NCI-H2227 (cell line): ENCODE measurements at regions not wholly inside any gene's neighbourhood (a gene's known extent, or its start where the extent isn't known, plus 50 kb on each side); places are given as distances from the start of the nearest gene placed in this dataset.

ENCODE experiments used
- DNase-seq: peaks from one replicate; lab custom pipeline; 2025; ENCODE audit not compliant: unreplicated experiment; lab: John Stamatoyannopoulos, UW

DNA sequence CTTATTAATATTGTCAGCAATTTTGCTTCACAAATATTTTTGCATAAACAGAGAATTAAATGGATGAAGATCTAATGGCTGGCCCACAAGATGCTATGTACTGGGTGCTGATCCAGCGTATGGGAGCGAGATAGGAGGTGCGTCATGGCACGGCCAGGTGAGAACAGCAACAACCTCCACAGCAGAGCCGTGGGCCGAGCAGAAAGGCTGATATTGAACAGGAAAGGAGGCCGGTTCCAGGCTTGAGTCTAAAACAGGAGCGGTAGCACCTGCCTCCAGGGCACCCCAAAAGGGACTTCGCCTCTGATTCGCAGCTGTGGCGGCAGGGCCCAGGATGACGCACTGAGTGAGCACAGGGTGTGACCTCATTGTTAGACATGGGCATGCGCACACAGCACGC, 1502.1 kb downstream of the TBC1D22A start:
- no peak for DNase-seq

DNA sequence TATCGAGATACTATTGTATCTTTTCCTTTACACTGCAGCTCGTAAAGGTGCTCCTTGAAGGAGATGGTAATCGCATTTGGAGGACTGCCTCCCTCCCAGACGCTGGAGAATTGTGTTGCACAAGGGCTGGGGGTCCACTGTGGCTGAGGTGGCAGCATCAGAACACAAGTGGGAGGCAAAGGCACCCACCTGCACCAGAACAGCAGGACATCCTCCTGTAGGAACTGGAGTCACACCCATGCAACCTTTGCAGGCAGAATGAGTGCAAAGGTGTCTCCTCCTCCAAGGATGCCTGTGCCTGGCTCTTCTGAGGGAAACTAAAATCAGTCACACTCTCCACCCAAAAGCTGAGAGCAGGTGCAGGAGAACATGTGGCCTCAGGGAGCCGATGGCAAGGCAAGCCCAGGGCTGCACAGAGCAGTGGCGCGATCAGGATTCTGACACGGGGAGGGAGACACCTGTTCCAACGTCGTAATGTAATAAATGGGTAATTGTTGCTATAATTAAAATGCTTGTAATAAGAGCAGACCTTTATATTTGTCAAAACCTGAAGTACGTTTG, 1501.4 kb downstream of the TBC1D22A start:
- no peak for DNase-seq

DNA sequence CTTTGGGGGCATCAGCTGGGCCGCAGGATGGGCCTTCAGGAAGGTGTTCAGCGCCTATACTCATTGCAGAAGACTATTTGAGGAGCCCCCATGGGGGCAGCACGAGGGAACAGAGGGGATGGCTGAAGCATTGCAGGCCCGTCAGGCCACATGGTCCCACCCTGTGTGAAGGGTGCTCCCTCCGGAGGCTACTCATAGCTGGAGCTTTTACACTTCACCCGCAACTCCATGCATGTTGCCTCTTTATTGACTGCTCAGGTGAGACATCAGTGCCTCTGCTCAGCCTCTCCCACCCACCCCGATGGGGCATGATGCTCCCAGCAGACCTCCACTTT, 1500.9 kb downstream of the TBC1D22A start:
- no peak for DNase-seq

DNA sequence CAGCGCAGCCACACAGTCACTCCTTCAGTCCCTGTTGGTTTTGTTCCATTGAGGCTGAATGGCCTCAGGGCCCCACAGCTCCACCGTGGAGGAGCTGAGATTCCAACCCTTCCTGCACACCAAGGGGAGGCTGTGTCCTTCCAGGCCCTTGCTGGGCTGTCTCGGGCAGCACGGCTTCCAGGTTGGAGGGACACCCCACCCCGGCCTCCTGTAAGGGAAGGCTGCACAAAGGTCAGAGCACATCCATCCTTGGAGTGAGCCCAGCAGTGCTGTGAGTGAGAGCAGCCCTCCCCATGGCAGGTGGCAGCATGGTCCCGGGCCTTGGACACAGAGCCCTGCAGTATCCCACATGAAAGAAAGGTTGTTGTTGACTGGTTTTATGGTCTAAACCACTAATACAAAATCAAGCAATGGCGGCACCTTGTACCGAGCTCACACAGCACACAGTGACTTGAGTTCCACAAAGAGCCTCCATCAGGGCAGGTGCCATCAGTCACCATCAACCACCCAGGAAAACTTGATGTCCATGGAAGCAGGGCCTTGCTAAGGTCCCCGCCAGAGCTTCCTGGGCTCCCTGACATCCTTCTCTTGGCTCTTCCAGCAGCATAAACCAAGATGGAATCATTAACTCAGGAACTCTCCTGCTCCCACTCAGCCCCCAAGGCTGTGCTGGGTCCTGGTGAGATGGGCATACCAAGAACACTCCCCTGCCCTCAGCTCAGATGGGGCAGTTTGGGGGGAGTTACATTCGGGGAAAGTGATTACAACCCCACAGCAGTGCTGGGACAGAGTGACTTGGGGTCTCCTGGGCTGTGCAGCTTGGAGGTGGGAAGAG, 1500.4 kb downstream of the TBC1D22A start:
- no peak for DNase-seq

DNA sequence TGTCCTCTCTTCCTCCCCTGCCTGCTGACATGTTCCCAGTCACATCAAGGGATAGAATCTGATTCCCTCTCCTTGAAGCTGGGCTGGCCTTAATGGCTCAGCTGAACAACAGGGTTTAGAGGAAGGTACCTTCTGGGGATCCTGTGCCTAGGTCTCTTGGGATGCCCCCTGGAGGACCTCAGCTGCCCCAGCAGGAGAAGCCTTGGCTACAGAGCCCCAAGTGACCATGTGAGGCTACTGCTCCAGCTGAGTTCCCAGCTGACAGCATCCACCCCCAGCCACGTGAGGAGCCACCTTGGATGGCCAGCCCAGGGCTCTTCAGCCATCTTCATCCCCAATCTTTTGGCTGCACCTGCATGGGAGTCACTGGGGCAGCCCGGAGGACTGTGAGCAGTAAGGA, 1499.3 kb downstream of the TBC1D22A start:
- no peak for DNase-seq

DNA sequence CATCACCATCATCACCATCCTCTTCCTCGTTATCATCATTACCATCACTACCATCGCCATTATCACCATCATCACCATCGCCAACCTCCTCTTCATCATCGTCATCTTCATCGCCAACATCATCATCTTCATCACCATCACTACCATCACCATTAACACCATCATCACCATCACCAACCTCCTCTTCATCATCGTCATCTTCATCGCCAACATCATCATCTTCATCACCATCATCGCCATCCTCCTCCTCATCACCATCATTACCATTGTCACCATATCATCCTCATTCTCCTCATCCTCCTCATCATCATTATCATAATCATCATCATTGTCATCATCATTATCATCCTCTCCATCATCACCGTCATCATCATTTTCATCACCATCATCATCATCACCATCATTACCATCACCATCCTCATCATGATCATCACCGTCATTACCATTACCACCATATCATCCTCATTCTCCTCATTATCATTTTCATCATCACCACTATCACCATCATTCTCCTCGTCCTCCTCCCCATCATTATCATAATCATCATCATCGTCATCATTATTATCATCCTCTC, 1498.7 kb downstream of the TBC1D22A start:
- DNase-seq: no peak

DNA sequence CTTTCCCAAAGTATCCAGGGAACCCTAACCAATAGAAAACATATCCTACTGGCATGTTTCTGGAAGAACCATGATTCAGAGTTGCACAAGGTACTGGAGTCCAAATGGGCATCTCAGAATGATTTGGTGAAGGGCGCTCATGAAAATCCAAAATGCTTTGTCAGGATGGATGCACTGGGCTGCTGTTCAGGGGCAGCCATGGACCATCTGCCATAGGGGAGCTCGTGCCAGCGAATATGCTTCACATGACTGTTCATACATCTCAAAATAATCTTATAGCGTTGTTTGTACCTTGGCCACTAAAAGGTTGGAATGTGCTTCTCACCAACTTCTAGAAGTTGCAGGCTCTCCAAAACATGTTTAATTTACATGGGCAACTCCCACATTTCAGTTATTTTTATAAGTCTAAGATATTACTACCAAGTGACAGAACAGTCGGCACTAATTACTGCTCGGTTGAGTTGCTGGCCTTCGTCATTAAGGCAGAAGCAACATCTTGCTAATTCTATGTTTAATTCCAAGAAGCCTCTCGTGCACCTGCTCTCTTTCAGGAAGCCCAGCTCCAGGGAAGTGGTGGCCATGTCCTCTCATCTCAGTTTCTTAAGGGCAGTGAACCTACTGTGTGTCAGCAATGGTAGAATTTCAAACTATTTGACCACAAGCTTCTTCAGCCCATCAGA, 1497.7 kb downstream of the TBC1D22A start:
- no peak for DNase-seq

DNA sequence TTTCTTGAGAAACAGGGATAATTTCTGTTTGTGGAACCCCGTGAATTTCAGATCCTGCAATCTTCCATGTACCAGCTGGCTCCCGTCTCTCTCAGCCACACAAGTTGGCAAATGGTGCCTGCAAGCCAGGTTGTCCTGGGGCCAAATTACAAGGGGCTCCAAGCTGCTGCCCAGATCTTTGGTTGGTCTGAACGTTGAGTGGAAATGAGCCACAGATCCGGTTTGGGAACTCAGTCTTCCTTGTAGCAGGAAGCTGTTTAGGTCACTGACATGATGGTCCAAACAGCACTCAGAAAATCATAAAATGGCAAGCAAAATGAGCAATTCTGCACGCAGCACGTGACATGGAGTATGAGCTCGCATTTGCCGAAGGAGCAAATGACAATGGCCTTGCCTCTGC, 1496.4 kb downstream of the TBC1D22A start:
- DNase-seq: no peak

DNA sequence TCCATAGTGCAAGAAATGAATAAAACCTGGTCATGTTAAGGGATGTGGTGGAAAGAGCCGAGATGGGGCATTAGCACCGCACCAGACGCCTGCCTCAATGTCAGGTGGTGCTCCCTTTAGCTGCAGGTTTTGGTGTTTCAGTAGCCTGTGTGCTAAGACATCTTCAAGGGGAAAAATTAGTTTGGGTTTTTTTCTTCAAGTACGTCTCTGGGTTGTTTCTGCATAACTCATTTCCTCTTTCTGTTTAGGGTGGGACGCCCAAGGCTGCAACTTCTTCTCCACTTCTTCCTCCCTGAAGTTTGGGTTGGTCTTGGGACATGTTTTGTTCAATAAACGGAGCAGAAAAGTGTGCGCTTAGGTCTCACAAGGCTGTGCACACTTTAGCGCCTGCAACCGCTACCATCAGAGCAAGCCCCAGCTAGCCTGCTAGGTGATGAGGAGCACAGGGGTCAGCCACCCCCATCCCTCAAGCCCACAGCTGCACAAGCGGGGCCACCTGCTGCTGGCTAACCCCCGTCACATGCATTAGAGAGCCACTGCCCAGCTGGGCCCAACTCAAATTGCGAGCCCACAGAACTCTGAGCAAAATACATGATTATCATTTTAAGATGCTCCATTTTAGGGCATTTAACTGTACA, 1495.7 kb downstream of the TBC1D22A start:
- DNase-seq: no peak

DNA sequence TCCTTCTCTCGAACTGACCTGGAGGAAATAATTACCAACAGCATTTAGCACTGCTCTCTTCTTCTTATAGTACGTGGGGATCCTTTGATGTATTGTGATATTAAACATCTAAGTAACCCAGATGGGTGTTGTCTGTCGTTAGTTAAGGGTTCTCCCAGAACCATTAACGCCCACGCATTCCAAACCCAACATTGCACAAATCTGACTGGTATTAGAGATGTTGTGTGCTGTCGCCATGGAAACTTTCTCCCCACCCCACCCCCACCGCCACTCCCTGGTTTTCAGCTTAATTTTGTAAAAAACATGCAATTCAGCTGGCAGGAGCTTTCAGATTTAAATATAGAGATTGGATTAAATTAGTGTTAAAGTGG, 1495.2 kb downstream of the TBC1D22A start:
- no peak for DNase-seq

DNA sequence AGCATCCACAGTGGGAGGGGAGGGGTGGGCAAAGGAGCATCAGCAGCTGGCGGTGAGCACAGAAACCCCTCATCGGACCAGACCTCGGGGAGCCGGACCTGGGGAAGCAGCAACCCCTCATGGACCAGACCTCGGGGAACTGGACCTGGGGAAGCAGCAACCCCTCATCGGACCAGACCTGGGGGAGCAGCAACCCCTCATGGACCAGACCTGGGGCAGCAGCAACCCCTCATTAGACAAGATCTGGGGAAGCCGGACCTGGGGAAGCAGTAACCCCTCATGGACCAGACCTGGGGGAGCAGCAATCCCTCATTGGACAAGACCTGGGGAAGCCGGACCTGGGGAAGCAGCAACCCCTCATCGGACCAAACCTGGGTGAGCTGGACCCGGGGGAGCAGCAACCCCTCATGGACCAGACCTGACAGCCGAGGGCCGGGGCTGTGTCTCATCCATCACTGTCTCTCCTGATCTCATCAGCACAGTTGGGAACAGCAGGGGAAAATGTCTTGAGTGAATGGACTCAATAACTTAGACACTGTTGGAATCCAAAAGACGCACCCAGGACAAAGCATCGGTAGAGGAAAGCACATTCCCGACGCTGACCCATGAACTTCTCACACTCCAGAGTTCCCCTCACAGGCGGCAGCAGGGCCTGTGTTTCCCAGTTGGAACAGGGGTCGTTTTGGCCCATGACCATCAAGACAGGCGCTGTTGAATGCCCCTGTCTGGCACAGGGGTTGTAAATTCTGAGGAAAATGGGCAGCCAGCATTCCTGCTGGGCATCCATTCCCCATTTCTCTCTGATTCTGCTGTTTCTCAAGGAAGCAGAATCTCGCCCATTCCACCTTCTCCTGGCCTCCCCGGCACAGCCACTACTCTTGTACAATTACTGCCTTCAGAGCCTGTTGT, 1494.6 kb downstream of the TBC1D22A start:
- DNase-seq: no peak

DNA sequence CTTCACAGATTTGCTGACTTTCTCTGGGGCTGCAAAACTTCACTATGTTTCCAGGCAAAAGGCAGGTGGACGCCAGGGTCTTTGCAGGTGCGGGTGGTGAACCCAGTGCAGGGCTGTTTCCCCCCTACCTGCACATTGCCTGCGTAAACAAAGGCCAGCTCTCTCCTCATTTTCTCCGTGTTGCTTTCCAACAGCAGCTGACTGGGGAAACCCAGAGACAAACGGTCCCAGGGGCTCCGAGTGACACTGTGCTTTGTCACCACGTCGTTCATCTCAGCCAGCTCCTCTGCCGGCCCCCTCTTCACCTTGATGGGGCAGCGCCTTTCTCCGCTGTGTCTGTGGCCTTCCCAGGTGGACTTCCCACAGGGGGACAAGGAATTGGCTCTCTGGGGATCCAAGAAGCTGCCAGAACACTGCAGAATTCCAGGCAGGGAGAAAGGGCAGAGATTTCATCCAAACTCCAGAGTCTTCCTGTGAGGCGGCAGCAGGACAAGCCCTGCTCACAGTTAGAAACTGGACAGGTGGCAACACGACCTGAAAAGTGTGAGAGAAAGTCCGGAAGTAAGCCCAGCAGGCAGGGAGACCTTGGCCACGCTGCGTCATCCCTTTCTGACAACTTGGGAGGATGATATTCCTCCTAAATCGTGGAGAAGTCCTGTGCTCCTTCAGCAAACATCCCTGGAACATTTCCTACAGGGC, 1493.7 kb downstream of the TBC1D22A start:
- no peak for DNase-seq

DNA sequence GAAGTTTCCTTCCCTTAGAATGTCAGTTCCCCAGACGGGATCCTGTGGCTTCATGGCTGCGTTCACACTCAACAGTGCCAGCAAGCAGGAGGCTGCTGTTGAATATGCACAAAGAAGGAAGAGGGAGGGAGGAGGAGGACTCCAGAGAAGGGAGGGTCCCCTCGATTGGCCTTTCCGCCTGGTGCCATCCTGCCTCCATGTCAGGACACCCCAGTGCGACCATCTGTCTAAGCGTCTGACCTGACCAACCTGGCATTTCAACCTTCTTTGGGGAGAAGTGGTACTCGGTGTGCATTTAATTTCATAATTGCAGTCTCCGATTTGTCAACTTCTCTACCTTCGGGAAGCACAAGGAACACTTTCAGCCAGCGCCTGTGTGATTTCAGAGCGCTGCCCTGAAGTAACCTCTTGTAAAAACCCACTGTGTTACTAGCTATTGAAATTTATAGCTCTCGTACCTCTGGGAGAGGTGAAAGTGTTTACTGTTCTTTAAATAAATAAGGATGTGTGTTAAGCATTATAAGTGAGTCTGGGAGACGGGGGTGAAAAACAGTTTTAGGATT, 1491.9 kb downstream of the TBC1D22A start:
- no peak for DNase-seq

DNA sequence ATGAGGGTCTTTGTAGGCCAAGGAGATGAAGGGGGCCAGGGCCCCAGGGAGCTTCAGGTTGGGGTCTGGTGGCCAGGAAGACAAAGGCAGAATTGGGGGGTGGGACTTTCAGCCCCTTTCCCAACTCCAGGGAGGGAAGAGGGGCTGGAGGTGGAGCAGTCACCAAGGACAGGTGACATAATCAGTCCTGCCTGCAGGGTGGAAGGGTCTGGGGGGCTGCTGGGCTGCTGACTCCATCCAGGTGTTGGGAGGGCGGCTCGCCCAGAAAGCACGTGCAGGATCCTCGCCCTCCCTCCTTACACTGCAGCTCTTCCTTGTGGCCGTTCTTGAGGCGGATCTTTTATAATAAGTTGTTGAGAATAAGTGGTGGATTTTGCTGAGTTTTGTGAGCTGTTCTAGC, 1491.1 kb downstream of the TBC1D22A start:
- no peak for DNase-seq

DNA sequence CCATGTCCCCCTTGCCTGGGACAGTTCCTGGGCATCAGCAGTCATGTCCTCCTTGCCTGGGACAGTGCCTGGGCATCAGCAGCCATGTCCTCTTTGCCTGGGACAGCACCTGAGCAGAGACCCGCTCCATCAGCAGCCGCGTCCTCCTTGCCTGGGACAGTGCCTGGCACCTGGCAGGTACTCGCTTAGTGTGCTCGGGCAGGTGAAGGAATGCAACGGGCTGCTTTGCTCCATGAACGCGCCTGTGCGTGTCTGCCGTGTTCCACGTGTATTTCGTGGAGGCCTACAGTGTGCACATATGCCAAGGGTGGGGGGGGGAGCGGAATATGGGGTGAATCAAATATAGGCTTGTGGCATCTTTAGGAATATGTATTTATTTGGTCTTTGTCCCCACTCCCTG, 1490.7 kb downstream of the TBC1D22A start:
- no peak for DNase-seq

DNA sequence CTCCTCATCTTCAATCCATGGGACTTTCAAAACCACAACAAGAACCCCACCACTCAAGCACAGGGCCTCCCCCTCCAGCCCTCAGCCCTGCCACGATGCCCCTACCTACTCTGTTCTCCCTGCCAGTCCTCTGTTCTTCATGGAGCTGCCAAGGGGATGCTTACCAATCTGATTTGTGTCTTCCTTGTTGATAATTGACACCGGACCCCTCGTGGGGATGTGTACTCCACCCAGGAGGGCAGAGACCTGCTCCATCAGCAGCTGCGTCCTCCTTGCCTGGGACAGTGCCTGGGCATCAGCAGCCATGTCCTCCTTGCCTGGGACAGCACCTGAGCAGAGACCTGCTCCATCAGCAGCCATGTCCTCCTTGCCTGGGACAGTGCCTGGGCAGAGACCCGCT, 1489.2 kb downstream of the TBC1D22A start:
- DNase-seq: no peak

DNA sequence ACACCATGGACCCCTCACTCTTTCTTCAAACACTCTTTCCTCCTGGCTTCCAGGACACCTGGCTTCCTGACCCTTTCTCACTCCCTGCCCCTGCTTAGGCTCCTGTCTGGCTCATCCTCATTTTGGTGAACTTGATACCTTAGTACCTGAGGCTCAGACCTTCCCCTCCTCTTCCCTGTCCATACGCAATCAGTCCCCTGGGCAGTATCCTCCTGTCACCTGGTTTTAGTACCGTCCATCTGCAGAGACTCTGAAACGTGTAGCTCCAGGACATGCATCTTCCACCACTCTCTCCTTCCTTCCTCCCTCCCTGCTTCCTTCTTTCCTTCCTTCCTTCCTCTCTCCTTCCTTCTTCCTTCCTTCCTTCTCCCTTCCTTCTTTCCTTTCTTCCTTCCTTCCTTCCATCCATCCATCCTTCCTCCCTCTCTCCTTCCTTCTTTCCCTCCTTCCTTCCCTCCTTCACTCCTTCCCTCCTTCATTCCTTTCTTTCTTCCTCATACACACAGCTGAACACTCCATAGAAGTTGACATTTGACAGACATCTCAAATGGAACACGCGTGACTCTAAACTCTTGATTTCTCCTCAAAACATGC, 1488.6 kb downstream of the TBC1D22A start:
- DNase-seq: no peak

DNA sequence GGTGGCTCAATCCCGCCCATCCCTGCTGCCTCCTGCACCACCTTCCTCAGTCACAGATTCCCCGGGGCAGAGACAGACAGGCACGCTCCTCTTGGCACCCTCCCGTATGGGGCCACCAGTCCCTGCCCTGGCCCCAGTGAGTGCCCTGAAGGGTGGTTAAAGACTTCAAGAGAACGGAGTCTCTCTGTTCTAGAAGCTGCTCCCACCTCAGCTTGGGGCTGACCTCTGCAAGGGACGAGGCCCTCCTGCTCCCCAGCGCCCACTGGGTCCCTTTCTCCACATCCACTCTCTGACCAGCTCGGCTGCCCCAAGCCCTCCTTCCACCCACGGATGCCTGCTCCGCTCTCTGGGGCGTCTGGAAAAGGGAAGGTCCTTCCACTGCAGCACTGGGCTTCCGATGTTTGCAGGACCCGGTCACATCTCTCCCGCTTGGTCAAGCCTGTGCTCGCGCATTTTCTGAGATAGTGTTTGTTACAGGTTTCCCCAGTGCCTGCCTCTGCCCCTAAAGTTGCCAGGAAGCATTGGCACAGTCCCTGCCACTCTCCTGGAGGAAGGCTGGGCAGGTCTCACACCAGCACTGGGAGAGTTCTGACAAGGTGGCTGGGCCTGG, 1487.9 kb downstream of the TBC1D22A start:
- no peak for DNase-seq

DNA sequence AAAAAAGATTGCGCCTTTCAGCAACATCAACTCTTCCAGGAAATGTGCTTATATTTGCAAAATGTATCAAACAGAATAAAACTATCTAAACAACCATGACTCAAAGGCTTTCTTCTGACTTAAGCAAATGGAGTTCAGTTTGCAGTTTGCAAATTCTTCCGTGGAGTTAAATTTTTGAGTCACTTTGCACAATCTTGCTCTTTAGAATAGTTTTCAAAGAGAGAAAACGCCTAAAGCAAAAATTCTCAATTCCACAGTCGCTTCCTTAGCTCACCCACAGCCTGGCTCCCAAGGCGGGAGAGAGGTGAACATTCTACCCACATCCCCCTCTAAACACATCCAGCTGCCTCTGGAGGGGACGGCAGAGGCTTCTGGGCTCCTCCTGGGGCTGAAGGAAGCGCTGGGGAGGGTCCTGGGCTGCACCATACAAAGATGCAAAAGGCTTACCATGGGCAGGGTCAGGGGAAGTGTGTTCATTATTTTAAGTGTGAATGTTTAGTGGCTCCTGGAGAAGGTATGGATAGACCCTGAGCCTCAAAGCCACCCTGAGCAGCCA, 1487.3 kb downstream of the TBC1D22A start:
- DNase-seq: no peak
